HCEC 1CT (cell line): ENCODE measurements at regions not wholly inside any gene's neighbourhood (a gene's known extent, or its start where the extent isn't known, plus 50 kb on each side); places are given as distances from the start of the nearest gene placed in this dataset.

Experiments
- DNase-seq: peaks from one replicate; pipeline ENCODE4 v3.0.0-alpha.2; 2017

GRCh38 chr20:62527781-62528180 is 52.0 kb upstream of the GATA5 start:
- no peak for DNase-seq

DNA sequence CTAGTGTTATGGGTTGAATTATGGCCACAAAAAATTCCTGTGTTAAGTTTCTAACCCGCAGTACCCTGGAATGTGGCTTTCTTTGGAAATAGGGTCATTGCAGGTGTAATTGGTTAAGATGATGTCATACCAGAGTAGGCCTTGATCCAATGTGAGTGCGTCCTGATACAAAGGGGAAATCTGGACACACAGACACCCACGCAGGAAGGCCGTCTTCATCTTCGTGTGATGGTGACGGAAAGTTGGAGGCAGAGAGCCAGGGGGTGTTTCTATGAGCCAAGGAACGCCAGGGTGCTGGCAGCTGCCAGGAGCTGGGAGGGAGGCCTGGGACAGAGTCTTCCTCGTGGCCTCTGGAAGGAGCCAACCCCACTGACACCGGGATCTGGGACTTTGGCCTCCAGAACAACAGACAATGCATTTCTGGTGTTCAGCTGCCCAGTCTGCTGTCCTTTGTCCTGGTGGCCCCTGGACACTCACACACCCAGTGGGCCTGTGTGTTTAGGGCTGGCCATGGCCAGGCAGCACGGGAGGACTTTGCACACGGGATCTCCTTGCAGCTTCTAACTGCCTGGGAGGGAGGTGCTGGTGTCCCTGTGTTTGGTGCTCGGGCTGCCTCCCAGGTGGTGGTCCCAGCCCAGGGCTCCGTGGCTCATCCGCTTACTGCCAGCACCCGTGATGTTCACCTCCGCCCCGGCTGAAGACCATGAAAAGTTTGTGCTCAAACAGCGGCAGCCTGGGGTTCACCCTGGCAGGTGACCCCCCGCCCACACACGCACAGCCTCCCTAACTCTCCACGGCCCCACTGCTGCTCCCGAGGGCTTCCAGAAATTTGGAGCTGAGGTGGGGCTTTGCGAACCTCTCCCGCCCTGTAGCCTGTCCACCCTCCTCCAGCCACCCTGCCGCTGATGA is 53.4 kb upstream of the GATA5 start:
- DNase-seq: no peak

DNA sequence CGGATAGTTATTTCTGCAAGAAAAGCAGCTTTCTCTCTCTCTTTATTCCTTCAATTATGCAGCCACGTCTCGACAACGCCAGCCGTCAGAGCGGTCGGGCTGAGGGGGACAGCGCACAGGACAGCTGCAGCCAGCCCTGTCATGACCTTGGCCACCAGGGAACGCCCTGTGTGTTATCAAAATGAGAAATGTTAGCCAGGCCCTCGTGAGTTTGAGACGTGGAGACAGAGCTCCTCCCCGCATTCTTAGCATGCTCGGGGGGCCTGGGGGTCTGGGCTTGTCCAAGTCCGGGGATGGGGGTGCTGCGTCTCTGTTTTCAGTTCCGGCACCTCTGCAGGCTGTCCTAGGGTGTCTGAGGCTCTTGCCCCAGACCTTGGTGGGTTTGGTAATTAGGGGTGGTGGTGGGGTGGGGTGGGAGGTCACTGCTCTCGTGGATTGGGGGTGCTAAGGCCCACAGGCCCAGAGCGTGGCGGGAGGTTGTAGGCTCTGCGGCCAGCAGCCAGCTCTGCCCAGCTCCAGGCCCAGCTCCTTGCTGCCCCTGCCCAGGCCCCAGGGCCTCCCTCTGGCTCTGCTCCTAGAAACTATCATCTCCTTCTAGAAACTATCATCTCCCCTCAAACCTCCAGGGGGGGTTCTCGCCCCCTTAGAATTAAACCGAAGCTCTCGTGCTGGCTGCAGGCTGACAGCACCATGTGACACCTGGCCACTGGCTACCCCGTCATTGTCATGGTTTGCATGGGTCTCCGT is 54.3 kb upstream of the GATA5 start:
- DNase-seq: no peak

GRCh38 chr20:62530643-62531032 is 54.8 kb upstream of the GATA5 start:
- DNase-seq: no peak

DNA sequence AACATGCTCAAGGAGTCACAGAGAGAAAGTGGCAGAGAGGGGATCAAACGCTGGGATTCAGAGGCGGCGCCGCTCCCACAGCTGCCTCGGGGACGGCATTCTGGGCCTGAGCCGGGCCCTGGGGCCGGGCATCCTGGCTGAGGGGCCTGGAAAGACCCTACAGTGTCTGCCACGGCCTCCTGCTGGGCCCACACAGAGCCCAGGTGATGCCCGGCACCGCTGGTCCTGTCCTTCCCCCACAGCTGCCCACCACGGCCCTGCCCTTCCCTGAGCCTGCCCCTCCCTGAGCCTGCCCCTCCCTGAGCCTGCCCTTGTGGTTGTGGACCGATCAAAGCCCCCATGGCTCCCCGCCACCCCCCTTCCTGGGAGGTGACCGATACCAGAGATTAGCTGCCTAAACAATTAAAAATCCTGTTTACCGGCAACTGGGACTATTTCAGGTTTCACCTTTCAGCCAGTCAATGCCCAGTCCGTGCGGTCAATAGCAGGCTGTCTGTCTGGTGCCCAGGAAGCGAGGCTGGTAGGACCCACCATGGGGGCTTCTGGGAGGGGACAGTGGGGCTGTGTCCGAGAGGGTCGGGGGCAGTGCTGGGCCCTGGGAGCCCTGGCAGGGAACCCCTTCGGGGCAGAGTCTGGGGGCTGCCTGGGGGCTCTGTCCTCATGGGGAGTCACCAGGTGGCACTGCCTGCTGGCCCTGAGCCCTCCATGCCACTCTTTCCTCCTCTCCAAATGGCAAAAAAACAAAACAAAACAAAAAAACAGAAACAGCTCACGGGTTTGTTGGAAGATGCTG is 55.4 kb upstream of the GATA5 start:
- no peak for DNase-seq

- no peak for DNase-seq
These were observed 57.1 kb upstream of the GATA5 start for GRCh38 chr20:62532921-62533320.

- no peak for DNase-seq
These were observed 58.0 kb upstream of the GATA5 start for GRCh38 chr20:62533591-62534495.

- DNase-seq: no peak
These were observed 58.9 kb upstream of the GATA5 start for GRCh38 chr20:62534526-62535221.

GRCh38 chr20:62535282-62535811 is 59.6 kb upstream of the GATA5 start:
- no peak for DNase-seq

DNA sequence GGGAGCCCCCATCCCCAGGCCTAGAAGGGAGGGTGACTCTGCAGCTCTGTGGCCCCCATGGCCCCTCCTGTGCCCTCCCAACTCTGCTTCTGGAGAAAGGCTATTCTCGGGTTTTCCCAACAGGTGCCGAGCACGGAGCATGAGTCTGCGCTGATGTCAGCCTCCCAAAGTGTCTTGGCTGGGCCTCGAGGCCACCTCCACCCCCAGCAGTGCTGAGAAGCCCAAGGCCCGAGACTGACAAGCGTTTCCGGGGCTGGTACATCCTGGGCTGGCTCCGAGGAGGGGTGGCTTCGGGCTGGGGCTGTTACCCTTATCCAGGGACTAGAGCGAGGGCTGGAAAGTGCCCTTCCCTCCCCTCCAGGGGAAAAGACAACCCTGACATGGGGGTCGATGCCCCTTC is 60.2 kb upstream of the GATA5 start:
- no peak for DNase-seq

DNA sequence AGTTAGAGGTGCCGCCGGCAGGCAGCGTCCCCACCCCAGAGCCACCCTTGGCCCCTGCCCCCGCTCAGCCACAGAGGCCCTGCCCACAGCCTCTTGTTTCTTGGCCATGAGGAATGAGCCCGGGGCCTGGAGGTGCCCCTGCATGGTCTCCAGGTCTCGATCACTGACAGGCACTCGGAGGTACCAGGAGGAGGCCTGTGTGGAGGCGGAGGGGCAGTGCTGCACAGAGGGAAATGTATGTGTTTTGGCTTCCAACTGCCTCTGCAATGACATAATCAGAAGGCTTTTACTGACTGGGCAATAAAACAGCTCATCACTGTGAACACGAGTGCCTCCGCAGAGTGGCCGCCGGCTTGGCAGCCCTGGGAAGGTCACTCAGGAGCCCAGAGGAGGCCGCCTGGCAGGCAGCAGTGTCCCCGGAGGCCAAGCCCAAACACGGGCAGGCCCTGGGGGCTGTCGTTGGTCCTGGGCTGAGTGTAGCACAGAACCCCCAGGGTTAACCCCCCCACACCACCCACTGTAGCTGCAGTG is 61.1 kb upstream of the GATA5 start:
- no peak for DNase-seq

DNA sequence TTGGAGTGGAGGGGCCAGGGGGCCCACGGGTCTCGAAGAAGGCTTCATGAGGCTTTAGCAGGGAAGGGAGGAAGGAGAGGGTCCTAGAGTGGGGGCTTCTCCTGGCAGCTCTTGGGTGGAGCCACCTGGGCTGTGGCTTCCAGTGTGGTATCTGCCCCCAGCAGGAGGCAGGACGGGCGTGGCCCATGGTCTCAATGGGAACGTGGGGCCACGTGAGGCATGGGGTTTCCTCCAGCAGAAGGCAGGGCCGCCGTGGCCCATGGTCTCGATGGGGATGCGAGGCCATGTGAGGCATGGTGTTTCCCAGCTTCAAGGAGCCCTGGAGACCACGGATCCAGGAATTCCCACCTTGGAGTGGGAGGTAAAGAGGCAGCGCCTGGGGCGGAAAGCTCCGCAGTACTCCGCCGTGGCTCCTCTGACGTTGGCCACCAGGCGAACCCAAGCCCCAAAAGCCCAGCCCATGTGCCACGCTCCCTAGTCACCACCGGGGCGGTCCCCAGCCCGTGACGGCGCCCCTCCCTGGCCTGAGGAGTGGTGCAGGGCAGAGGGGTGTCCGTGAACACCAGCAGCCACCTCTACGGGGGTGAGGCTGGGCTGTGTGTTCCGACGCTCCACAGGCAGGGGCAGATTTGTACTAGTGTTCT is 62.0 kb upstream of the GATA5 start:
- no peak for DNase-seq

DNA sequence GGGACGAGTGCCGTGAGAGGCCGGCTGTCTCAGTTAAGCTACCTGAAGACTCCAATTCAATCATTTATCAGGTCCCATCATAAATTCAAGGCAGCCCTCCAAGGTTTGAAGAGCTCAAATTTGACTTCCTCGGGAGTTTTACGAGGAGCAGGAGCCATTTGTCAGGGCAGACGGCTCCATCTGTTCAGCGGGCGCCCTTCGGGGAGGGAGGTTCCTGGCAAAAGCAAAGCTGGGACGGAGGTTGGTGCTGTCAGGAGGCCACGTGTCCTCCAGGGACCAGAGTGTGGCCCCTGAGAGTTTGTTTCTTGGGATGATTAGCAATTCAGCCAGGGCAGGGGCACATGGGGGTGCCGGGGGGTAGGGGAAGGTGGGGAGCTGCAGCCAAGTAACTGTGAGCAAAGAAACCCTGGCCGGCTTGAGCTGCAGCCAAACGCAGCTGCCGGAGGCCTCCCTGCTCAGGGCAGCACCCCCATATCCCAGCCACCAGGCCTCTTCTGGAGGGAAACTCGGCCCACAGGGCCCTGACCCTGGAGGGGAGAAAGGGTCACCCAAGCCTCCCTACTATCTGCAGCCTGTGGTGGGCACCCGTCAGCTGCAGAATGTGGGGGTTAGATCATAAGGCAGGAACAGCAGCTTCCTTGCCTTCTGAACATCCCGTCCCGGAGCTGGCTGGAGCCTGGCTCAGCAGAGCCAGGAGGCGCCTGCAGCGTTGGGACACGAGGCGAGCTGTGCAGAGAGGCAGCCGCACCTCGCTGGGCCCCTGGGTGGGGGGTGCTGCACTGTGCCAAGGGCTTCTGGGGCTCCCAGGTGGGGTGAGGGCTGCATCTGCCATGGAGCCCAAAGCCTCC is 63.6 kb upstream of the GATA5 start:
- no peak for DNase-seq

DNA sequence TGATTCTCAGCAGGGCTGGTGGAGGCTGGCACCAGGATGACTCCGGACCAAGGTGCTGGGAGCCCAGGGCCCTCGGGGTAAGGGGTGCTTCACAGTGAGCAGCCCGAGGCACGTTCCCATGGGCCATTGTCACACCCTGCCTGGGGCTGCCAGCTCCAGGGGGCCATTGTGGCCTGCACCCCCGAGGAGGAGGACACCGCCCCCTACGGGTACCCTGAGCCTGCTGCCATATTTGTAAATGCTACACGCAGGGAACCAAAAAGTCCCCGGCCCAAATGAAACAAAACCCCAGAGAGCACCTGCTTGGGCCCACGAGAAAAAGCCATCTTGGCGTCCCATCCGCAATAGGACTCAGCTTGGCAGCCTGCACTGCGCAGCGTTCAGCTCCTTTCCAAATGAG is 64.7 kb upstream of the GATA5 start:
- DNase-seq: no peak

- no peak for DNase-seq
These were observed 67.1 kb upstream of the GATA5 start for GRCh38 chr20:62542862-62543261.

GRCh38 chr20:62543470-62544302 is 67.9 kb upstream of the GATA5 start:
- DNase-seq: no peak

GRCh38 chr20:62544505-62545055 is 68.8 kb upstream of the GATA5 start:
- DNase-seq: no peak

DNA sequence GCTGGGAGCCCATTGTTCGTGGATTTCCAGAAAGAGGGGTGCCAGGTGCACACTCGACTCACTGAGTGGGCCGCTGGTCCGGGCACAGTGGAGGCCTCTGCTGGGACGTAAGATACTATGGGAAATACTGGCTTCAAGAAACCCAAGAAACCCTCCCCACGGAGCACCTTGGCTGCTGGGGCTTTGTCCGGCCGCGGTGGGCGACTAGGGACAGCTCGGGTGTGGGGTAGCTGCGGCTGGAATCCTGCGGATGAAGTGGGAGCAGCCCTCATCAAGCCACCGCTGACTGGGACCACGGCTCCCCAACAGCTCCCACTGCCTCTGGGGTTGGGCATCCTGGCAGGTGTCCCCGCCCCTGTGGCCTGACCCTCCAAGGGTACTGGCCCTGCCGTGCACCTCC is 69.5 kb upstream of the GATA5 start:
- DNase-seq: no peak
